ENCODE measurements at regions not wholly inside any gene's neighbourhood (a gene's known extent, or its start where the extent isn't known, plus 50 kb on each side); places are given as distances from the start of the nearest gene placed in this dataset.

- H3K36me3 Mint-ChIP-seq (ENCODE audit: low read depth): peaks cover 39% of the 10 kb centered on the region
- no peaks in the 10 kb centered on the region for H3K27me3 ChIP-seq (ENCODE audit: insufficient read depth)
- no peaks in the 10 kb centered on the region for H3K4me1 ChIP-seq (ENCODE audit: insufficient read depth)
- no peaks in the 10 kb centered on the region for H3F3A ChIP-seq (replicated peaks; ENCODE audit: low read depth)
- no peak overlapping the region for H3K4me3 Mint-ChIP-seq
- no peak overlapping the region for H3K27ac Mint-ChIP-seq
- no peak overlapping the region for H3K27ac ChIP-seq (ENCODE audit: low read depth)
- peaks cover 3% of the 10 kb centered on the region for H3K27me3 Mint-ChIP-seq (ENCODE audit: insufficient read depth, low read depth, poor library complexity)
- H3K36me3 ChIP-seq (ENCODE audit: insufficient read depth): peaks cover 3% of the 10 kb centered on the region
- peaks cover 5% of the 10 kb centered on the region; the same call in 1 of the 3 replicates for H3K4me1 Mint-ChIP-seq
- TF ChIP-seq NANOG (IDR thresholded peaks at IDR 0.05; ENCODE audit: borderline replicate concordance): no peak
- TF ChIP-seq, protein P1, sequence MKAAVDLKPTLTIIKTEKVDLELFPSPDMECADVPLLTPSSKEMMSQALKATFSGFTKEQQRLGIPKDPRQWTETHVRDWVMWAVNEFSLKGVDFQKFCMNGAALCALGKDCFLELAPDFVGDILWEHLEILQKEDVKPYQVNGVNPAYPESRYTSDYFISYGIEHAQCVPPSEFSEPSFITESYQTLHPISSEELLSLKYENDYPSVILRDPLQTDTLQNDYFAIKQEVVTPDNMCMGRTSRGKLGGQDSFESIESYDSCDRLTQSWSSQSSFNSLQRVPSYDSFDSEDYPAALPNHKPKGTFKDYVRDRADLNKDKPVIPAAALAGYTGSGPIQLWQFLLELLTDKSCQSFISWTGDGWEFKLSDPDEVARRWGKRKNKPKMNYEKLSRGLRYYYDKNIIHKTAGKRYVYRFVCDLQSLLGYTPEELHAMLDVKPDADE (IDR thresholded peaks at IDR 0.05): no peak
- no peak for TF ChIP-seq CREB1 (CRISPR knock-in tag; IDR thresholded peaks at IDR 0.05; ENCODE audit: low read depth)
- no peak for TF ChIP-seq ZNF331 (CRISPR knock-in tag; IDR thresholded peaks at IDR 0.05; ENCODE audit: low read depth)
- no peak for TF ChIP-seq CTCF (conservative IDR thresholded peaks at IDR 0.05; ENCODE audit: low read depth in 2 of 2)
- TF ChIP-seq JUNB (IDR thresholded peaks at IDR 0.05; ENCODE audit: unreplicated experiment): no peak
- TF ChIP-seq, protein P2, sequence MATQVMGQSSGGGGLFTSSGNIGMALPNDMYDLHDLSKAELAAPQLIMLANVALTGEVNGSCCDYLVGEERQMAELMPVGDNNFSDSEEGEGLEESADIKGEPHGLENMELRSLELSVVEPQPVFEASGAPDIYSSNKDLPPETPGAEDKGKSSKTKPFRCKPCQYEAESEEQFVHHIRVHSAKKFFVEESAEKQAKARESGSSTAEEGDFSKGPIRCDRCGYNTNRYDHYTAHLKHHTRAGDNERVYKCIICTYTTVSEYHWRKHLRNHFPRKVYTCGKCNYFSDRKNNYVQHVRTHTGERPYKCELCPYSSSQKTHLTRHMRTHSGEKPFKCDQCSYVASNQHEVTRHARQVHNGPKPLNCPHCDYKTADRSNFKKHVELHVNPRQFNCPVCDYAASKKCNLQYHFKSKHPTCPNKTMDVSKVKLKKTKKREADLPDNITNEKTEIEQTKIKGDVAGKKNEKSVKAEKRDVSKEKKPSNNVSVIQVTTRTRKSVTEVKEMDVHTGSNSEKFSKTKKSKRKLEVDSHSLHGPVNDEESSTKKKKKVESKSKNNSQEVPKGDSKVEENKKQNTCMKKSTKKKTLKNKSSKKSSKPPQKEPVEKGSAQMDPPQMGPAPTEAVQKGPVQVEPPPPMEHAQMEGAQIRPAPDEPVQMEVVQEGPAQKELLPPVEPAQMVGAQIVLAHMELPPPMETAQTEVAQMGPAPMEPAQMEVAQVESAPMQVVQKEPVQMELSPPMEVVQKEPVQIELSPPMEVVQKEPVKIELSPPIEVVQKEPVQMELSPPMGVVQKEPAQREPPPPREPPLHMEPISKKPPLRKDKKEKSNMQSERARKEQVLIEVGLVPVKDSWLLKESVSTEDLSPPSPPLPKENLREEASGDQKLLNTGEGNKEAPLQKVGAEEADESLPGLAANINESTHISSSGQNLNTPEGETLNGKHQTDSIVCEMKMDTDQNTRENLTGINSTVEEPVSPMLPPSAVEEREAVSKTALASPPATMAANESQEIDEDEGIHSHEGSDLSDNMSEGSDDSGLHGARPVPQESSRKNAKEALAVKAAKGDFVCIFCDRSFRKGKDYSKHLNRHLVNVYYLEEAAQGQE (IDR thresholded peaks at IDR 0.05; ENCODE audit: unreplicated experiment): no peak
- no peak for TF ChIP-seq STAT1 (IDR thresholded peaks at IDR 0.05; ENCODE audit: unreplicated experiment)
- TF ChIP-seq ZNF114 (CRISPR knock-in tag; IDR thresholded peaks at IDR 0.05): no peak
- TF ChIP-seq EZH2 (IDR thresholded peaks at IDR 0.05; ENCODE audit: low read depth, unreplicated experiment): no peak
- TF ChIP-seq, protein P3, sequence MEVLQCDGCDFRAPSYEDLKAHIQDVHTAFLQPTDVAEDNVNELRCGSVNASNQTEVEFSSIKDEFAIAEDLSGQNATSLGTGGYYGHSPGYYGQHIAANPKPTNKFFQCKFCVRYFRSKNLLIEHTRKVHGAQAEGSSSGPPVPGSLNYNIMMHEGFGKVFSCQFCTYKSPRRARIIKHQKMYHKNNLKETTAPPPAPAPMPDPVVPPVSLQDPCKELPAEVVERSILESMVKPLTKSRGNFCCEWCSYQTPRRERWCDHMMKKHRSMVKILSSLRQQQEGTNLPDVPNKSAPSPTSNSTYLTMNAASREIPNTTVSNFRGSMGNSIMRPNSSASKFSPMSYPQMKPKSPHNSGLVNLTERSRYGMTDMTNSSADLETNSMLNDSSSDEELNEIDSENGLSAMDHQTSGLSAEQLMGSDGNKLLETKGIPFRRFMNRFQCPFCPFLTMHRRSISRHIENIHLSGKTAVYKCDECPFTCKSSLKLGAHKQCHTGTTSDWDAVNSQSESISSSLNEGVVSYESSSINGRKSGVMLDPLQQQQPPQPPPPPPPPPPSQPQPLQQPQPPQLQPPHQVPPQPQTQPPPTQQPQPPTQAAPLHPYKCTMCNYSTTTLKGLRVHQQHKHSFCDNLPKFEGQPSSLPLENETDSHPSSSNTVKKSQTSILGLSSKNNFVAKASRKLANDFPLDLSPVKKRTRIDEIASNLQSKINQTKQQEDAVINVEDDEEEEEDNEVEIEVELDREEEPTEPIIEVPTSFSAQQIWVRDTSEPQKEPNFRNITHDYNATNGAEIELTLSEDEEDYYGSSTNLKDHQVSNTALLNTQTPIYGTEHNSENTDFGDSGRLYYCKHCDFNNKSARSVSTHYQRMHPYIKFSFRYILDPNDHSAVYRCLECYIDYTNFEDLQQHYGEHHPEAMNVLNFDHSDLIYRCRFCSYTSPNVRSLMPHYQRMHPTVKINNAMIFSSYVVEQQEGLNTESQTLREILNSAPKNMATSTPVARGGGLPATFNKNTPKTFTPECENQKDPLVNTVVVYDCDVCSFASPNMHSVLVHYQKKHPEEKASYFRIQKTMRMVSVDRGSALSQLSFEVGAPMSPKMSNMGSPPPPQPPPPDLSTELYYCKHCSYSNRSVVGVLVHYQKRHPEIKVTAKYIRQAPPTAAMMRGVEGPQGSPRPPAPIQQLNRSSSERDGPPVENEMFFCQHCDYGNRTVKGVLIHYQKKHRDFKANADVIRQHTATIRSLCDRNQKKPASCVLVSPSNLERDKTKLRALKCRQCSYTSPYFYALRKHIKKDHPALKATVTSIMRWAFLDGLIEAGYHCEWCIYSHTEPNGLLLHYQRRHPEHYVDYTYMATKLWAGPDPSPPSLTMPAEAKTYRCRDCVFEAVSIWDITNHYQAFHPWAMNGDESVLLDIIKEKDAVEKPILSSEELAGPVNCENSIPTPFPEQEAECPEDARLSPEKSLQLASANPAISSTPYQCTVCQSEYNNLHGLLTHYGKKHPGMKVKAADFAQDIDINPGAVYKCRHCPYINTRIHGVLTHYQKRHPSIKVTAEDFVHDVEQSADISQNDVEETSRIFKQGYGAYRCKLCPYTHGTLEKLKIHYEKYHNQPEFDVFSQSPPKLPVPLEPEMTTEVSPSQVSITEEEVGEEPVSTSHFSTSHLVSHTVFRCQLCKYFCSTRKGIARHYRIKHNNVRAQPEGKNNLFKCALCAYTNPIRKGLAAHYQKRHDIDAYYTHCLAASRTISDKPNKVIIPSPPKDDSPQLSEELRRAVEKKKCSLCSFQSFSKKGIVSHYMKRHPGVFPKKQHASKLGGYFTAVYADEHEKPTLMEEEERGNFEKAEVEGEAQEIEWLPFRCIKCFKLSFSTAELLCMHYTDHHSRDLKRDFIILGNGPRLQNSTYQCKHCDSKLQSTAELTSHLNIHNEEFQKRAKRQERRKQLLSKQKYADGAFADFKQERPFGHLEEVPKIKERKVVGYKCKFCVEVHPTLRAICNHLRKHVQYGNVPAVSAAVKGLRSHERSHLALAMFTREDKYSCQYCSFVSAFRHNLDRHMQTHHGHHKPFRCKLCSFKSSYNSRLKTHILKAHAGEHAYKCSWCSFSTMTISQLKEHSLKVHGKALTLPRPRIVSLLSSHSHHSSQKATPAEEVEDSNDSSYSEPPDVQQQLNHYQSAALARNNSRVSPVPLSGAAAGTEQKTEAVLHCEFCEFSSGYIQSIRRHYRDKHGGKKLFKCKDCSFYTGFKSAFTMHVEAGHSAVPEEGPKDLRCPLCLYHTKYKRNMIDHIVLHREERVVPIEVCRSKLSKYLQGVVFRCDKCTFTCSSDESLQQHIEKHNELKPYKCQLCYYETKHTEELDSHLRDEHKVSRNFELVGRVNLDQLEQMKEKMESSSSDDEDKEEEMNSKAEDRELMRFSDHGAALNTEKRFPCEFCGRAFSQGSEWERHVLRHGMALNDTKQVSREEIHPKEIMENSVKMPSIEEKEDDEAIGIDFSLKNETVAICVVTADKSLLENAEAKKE (CRISPR knock-in tag; IDR thresholded peaks at IDR 0.05): no peak
- no peak for TF ChIP-seq EZH2phosphoT487 (IDR thresholded peaks at IDR 0.05; ENCODE audit: unreplicated experiment)
- TF ChIP-seq POLR2AphosphoS5 (IDR thresholded peaks at IDR 0.05; ENCODE audit: low read depth): no peak
- ATAC-seq (no peak), DNase-seq (ENCODE audit: low spot score) (no peak)
- H3K79me2 ChIP-seq (replicated peaks; ENCODE audit: insufficient read depth): no peaks in the 10 kb centered on the region
- 0 out of 2 replicates have a peak, but pooled peaks cover 3% of the 10 kb centered on the region for H3K9me2 ChIP-seq (ENCODE audit: insufficient read depth)
- H4K20me1 ChIP-seq (replicated peaks; ENCODE audit: insufficient read depth): no peaks in the 10 kb centered on the region
- no peak overlapping the region for H3K4me3 ChIP-seq
- H3K9me3 Mint-ChIP-seq: peaks cover 65% of the 10 kb centered on the region
- H3K4me2 ChIP-seq: no peak overlapping the region
- H2AFZ ChIP-seq: no peak overlapping the region
Observed at GRCh38 chr5:145407300-145408047, 427.7 kb downstream of the PRELID2 start.

Data from GM23338 (cell line).